Smooth muscle cell (in vitro differentiated cells): ENCODE measurements at regions not wholly inside any gene's neighbourhood (a gene's known extent, or its start where the extent isn't known, plus 50 kb on each side); places are given as distances from the start of the nearest gene placed in this dataset.

ENCODE experiments used
- DNase-seq: peaks from one replicate; lab custom pipeline; 2025; ENCODE audit not compliant: unreplicated experiment; lab: John Stamatoyannopoulos, UW
- H2AFZ ChIP-seq: fragments of 200-600 bp; sonication (generic); 2 replicates; pipeline ENCODE4 v1.6.0; 2016; ENCODE audit warnings: antibody characterized with exemption, low read depth, mild to moderate bottlenecking
- H3F3A ChIP-seq: fragments of 200-600 bp; sonication (generic); 2 replicates; pipeline ENCODE4 v1.6.0; 2017; ENCODE audit warnings: antibody characterized with exemption, low read depth
- H3K27ac ChIP-seq: fragments of 200-600 bp; sonication (generic); 2 replicates; pipeline ENCODE4 v1.5.1; 2016; ENCODE audit warnings: low read depth, mild to moderate bottlenecking
- H3K27me3 ChIP-seq: fragments of 200-600 bp; sonication (generic); 2 replicates; pipeline ENCODE4 v1.6.1; 2016; ENCODE audit warnings: low read depth, mild to moderate bottlenecking
- H3K36me3 ChIP-seq: fragments of 200-600 bp; sonication (generic); 2 replicates; pipeline ENCODE4 v1.5.1; 2016; ENCODE audit warnings: low read depth
- H3K4me1 ChIP-seq: fragments of 200-600 bp; sonication (generic); 2 replicates; pipeline ENCODE4 v1.5.1; 2016; ENCODE audit warnings: low read depth
- H3K4me2 ChIP-seq: fragments of 200-600 bp; sonication (generic); 2 replicates; pipeline ENCODE4 v1.6.0; 2016; ENCODE audit warnings: mild to moderate bottlenecking
- H3K4me3 ChIP-seq: fragments of 200-600 bp; sonication (generic); 2 replicates; pipeline ENCODE4 v1.5.1; 2016; ENCODE audit warnings: mild to moderate bottlenecking
- H3K79me2 ChIP-seq: fragments of 200-600 bp; sonication (generic); 2 replicates; pipeline ENCODE4 v1.6.0; 2016; ENCODE audit warnings: low read depth, mild to moderate bottlenecking
- H3K9ac ChIP-seq: fragments of 200-600 bp; sonication (generic); 2 replicates; pipeline ENCODE4 v1.6.0; 2016; ENCODE audit warnings: low read depth
- H3K9me3 ChIP-seq: fragments of 200-600 bp; sonication (generic); replicated peaks from 2 replicates; pipeline ENCODE4 v1.5.1; 2016; ENCODE audit warnings: low read depth
- H4K20me1 ChIP-seq: fragments of 200-600 bp; sonication (generic); 2 replicates; pipeline ENCODE4 v1.6.0; 2016; ENCODE audit warnings: low read depth
- WGBS: methylation state at CpG from one replicate; pipeline ENCODE4 v1.1.7; 2016; ENCODE audit warnings: low lambda C conversion rate; 5-methylcytosine and 5-hydroxymethylcytosine counted together
- TF ChIP-seq, protein P1 (sequence below): fragments of 200-600 bp; sonication (generic); IDR thresholded peaks from 2 replicates; pipeline ENCODE4 v1.5.1; 2017; ENCODE audit warnings: borderline replicate concordance, mild to moderate bottlenecking, antibody characterized with exemption; ENCODE audit not compliant: insufficient read depth, poor library complexity, severe bottlenecking

DNA sequence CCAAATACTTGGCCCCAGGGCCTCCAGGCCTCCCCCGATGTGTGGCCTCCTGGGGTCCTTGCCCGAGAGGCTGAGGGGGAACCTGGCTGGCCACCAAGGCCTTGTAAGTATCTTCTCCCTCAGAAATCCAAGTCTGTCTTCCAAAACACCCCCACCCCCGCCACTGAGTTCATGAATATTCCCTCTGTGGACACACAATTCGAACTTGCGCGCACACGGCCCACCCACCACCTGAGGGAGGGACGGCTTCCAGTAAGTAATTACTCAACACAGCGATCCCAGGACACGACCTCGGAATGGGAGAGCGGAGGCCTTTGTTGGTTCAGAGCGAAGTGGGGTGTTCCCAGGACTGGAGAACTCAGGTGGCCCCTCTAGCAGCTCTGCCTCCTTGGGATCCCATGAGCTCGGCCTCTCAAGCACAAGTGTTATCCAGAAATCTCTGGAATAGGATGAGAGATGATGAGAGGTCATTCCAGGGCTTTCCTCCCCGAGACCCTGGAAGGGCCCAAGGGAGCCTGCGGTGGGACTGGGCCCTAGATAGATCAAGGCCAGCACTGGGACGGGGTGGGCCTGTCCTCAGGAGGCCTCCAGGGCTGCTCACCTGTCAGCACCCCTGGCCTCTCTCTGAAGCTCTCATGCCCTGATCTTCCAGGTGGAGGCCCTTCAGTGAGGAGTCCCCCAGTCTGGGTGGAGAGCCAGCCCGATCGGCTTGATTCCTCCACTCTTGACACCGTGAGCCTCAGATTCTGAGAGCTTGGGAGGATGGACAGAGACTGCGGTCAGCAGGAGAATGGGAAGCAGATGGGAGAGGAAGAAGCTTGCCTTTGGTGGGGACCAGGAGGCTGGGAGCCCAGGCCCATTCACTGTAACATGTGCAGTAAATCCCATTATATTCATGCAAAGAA is 219.0 kb upstream of the RTL1 start:
- Histone ChIP-seq H3K4me3 (no peak overlapping the region), H3K9ac (no peak overlapping the region), H3K4me2 (no peak overlapping the region), H3F3A (no peaks in the 10 kb centered on the region), H3K36me3 (no peaks in the 10 kb centered on the region), H3K79me2 (no peaks in the 10 kb centered on the region), H3K27me3 (no peaks in the 10 kb centered on the region), H2AFZ (no peak overlapping the region), H4K20me1 (no peaks in the 10 kb centered on the region), H3K9me3 (no peaks in the 10 kb centered on the region), H3K27ac (peak overlapping the region; percentile 74), H3K4me1 (peaks cover 8% of the 10 kb centered on the region)
- WGBS, result 91% methylated on average over 21 of the region's 21 CpGs
- TF ChIP-seq, protein P1, sequence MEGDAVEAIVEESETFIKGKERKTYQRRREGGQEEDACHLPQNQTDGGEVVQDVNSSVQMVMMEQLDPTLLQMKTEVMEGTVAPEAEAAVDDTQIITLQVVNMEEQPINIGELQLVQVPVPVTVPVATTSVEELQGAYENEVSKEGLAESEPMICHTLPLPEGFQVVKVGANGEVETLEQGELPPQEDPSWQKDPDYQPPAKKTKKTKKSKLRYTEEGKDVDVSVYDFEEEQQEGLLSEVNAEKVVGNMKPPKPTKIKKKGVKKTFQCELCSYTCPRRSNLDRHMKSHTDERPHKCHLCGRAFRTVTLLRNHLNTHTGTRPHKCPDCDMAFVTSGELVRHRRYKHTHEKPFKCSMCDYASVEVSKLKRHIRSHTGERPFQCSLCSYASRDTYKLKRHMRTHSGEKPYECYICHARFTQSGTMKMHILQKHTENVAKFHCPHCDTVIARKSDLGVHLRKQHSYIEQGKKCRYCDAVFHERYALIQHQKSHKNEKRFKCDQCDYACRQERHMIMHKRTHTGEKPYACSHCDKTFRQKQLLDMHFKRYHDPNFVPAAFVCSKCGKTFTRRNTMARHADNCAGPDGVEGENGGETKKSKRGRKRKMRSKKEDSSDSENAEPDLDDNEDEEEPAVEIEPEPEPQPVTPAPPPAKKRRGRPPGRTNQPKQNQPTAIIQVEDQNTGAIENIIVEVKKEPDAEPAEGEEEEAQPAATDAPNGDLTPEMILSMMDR, result no peak
- DNase-seq, result no peak

DNA sequence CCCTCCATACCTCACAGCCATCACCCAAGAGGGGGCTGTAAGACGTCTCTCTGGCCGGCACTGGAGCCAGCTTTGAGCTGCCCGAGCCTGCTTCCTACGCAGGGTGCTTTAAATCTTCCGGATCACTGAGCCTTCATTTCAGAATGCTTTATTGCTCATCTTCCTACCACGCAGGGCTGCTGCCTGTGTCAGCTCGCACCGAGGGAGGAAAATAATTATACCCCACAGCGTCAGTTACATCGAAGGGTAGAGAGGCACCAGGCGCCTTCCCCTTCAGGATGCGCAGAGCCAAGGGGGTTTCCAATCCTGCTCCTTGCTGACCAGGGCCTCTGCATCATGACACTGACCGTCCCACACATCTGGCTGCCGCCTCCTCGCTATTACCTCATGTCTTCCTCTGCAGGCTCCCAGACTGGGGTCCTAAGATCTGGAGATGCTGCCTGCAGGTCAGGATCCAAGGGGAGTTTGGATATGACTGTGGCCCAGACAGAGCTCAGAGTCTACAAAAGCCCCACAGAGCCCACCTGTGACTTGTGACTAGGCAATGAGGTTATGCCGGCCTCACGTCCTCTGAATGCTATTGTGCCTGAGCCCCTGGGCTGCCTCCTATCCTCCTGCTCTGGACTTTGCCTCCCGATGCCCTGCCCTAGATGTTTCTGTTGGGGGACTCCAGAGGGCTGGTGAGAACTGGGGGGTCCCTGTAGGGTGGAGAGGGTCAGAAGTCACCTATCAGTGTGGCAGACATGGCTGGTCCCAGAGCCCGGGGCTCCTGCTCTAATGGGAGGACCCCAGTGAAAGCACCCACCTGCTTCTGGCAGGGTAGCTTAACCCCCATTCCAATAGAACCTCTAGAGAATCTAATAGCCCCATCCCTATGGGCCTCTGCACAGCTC is 220.3 kb upstream of the RTL1 start:
- H3K4me2 ChIP-seq, result peak overlapping the region; percentile 52

DNA sequence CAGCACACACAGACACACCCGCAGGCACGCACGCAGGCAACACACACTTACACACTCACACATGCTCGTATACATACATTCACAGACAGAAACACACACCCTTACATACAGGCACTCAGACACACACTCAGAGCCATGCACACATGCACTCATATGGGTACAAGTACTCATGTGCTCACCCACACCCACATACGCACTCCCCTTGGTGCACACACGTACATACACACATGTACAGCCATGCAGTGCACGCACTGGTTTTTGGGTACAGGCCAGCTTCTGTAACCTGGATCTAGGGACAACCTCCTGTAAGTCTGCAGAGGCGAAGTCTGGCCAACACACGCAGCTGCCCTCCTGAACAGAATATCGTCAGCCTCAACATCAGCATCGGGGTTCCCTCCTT is 221.3 kb upstream of the RTL1 start:
- 97% methylated on average over 11 of the region's 11 CpGs for WGBS

More for the DNA sequence above, 220.3 kb upstream of the RTL1 start:
- Histone ChIP-seq H3F3A (no peaks in the 10 kb centered on the region), H3K79me2 (no peaks in the 10 kb centered on the region), H3K4me1 (peaks cover 8% of the 10 kb centered on the region), H3K27ac (peak overlapping the region; percentile 74), H3K9ac (peak overlapping the region; percentile 49), H4K20me1 (no peaks in the 10 kb centered on the region), H3K27me3 (no peaks in the 10 kb centered on the region), H2AFZ (no peak overlapping the region), H3K4me3 (no peak overlapping the region), H3K9me3 (no peaks in the 10 kb centered on the region), H3K36me3 (no peaks in the 10 kb centered on the region)
- WGBS, result 45% methylated on average over 19 of the region's 19 CpGs
- TF ChIP-seq, protein P1, result no peak
- DNase-seq, result no peak

More for the DNA sequence above, 221.3 kb upstream of the RTL1 start:
- Histone ChIP-seq H3K4me1 (peaks cover 8% of the 10 kb centered on the region), H3K4me2 (no peak overlapping the region), H4K20me1 (no peaks in the 10 kb centered on the region), H3K36me3 (no peaks in the 10 kb centered on the region), H3K4me3 (no peak overlapping the region), H2AFZ (no peak overlapping the region), H3K27ac (peak overlapping the region; percentile 74), H3F3A (no peaks in the 10 kb centered on the region), H3K9me3 (no peaks in the 10 kb centered on the region), H3K27me3 (no peaks in the 10 kb centered on the region), H3K79me2 (no peaks in the 10 kb centered on the region), H3K9ac (no peak overlapping the region)
- TF ChIP-seq, protein P1, result no peak
- no peak for DNase-seq
